GM18517 (cell line): ENCODE measurements at regions not wholly inside any gene's neighbourhood (a gene's known extent, or its start where the extent isn't known, plus 50 kb on each side); places are given as distances from the start of the nearest gene placed in this dataset.

Experiments
- ATAC-seq: cut with Tn5 transposase; IDR thresholded peaks from one replicate; pipeline ENCODE4 v1.9.1; 2021; ENCODE audit warnings: mild to moderate bottlenecking, moderate library complexity; ENCODE audit not compliant: unreplicated experiment

DNA sequence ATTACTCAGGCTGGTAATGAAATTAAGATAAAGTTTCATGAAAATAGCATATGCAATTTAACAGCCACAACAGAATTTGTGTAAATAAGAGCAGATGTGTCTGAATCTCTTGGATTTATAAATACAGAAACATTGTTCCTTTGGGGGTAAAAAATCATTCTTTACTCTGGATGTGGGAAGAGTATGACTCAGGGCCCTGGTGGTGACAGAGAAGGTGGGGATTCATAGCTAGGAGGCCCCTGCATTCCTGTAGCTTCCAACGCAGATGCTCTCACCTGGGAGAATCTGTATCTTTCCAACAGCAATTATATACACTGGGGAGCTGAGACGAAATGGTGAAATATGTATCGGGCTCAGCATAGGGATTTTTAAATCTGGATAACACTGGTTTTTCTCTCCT, 167.6 kb upstream of the CADPS start:
- no peak for ATAC-seq

DNA sequence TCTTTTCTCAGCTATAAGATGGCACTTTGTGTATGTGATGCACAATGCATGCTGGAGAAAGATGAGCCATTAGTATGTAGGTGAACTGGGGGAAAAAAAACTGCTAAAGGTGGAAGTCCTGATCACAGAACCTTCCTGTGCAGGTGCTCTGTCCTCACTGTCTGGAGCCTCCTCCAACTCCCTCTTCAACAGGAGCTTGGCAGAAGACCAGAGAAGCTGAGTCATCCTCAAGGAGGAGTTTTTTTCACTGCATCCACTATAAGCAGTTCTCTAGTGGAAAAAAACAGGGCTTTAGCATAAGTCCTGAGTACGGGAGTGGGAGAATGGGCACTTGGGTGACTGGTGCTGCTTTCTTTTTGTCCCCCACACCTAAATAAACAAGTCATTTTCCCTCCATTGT, 168.4 kb upstream of the CADPS start:
- no peak for ATAC-seq

DNA sequence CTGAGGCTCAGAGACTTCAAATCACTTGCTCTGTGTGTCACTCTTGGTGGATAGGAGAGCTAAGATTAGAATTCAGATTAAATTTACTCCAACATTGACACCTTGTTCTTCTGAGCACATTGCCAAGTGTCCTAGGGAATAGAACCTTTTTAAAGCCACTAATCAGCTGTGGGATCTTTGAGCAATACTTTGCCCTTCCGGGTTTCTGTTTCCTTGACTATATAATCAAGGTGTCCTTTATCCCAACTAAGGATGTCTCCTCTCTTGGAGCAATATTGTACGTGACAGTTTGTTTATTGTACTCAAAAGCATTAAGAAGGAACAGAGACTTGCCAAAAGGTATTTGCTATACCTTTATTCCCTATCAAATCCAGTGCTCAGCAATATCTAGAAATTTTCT, 170.9 kb upstream of the CADPS start:
- no peak for ATAC-seq

DNA sequence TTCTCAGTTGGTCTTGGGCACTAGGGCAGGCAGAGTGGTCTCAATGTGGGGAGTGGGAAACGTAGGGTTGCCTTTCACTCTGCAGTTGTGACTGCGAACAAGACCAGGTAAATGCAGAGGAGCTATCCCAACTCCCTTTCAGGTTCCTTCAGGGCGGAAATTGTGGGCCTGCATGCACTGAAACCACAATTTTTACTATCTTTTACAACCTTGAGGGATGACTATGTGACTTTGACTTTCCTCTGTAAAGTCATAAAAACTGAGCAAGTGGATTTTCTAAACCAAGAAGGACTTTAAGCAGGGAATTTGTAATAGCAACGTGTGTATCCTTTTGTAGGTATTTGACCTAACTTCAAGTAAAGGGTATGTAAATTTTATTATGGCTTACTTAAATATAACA, 171.4 kb upstream of the CADPS start:
- no peak for ATAC-seq

DNA sequence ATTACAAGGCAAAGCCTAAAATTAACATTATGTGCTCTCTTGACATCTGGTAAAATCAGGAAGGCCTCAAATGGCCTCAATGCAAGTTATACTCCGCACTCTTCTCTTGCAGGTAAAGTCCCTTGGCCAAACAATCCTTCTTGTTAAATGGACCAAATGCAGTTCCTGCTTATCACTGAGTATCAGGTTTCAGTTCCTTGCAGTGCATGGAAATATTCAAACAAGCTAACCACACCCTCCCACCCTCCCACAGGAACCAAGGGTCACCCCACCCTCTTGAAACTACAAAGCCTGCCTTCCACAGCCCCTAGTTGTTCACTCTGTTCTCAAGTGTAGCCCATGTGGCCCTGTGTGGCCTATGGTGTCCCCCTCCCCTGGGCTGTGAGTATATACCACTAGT, 171.9 kb upstream of the CADPS start:
- no peak for ATAC-seq

DNA sequence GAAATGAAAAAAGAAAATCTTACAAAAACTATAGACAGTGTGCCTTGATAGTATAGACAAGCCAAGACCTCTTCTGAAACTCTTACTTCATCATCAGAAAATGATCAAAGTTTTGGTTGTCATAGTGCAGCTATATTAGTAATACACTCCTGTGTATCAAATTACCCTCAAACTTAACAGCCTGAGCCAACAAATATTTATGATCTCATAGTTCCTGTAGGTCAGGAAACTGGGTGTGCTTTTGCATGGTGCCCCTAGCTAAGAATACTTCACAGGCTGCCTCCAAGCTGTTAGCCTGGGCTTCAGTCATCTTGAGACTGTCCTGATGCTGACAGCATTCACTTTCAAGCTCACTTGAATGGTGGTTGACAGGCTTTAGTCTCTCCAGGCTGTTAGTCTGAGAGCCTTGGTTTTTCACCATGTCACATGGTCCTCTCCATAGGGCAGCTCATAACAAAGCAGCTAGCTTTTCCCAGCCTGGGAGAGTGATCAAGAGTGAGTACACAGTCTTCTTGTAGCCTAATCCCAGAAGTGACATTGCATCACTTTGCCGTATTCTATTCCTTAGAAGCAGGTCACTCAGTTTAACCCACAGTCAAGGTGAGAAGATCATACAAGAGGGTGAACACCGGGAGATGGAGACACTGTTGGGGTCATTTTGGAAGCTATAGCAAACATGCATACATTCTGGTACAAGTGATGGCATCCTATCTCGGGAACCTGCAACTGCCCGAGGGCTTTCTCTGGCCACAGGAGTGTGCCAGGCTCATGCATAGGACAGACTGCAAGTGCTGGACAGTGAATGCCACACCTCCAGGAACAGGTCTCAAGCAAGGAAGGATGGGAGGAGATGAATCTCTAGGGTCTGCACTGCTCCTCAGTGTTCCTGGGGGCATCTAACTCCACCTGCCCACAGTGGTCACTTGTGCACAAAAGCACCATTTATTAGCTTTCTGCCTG, 173.4 kb upstream of the CADPS start:
- ATAC-seq, result no peak

DNA sequence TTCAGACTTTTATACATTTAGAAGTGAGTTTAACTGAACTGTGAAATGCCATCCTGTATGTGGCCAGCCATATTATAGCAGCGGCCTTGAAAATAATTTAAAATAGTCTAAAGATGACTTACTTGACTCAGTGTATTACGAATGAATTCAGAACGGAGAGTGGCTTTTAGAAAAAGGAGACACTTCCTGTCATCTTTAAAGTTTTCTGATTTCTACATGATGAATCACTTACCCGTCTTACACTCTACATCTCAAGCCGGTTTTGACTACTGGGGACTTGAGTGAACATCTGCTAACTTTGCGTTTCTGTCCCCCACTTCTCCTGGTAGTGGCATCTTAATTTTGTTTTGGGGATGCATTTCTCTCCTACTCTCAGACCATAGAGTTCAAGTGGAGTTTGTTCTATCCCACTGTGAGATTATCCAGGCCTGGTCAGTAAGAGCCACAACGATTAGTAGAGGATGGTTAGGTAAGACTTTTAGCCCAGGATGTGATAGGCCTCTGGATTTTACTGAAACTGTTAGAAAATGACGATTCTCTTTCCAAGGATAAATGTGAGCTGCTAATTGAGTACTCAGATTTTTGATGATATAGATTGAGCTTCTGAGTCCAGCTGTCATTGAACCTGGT, 175.4 kb upstream of the CADPS start:
- ATAC-seq, result no peak

DNA sequence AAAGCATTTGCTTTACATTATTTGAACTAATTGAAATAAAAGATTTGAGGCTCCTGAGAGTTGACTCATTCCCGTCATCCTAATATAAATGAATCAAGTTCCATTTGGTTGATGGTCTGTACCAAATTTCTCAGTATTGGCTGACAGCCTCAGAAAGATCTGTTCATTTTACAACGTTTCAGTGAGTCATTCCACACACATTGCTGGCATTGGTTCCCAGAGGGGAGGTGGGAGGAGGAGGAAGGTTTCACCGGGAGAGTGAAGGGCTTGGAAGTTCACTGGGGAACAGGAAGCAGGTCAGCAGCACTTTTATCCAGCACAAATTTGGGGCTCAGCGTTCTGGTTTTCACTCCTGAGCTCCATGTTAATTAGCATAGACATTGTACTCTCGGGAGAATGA, 176.7 kb upstream of the CADPS start:
- no peak for ATAC-seq

DNA sequence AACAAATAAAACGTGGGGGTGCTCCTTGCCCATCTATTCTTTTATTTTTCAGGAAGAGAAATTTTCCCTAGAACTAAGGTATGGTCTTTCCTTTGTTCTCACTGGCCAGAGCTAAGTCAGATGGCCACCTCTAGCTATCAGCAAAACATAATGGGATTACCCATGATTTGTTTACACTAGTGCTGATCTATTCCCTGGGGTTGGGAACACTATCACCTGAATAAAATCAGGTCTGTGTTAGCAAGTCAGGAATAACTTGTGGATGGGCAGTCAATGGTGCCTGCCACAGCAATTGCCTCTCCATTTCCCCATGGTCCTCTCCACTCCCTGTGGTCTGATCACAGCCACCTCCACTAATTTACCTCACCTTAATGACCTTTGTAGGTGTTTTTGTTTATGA, 181.7 kb upstream of the CADPS start:
- ATAC-seq, result no peak

DNA sequence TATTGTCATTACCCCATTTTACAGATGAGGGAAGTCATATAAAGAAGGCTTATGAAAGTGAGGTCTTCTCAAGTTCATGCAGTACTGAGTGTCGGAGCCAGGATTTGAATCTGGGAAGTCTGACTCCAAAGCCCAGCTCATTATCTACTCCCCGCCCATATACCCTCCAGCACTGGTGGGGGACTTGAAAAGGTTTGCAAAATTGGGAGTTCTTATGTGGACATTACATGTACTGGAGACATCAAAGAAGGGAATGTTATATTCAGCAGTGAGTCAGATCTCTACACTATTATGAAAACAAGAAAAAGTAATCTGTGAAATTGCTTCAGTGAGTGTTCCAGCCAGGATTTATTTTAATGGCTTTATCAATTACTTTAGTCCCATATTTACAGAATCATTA, 185.2 kb upstream of the CADPS start:
- no peak for ATAC-seq

DNA sequence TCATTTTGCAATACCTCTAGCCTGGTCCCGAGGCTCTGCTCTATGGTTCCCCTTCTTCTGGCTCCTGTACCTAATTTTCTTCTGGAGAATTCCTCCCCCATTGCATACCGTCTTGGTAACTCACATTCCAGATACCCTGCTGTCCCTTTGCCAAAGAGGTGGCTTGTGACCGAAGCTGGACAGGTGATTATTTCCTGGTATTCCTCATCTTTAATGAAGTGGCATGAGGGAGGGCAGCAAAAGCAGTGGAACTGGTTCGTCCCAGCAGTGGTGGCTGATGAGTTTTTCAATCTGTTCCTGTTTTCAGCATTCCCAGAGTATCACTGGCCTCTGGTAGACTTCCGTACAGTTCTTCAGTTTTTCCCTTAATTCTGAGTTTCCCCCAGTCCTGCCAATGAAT, 186.2 kb upstream of the CADPS start:
- no peak for ATAC-seq

DNA sequence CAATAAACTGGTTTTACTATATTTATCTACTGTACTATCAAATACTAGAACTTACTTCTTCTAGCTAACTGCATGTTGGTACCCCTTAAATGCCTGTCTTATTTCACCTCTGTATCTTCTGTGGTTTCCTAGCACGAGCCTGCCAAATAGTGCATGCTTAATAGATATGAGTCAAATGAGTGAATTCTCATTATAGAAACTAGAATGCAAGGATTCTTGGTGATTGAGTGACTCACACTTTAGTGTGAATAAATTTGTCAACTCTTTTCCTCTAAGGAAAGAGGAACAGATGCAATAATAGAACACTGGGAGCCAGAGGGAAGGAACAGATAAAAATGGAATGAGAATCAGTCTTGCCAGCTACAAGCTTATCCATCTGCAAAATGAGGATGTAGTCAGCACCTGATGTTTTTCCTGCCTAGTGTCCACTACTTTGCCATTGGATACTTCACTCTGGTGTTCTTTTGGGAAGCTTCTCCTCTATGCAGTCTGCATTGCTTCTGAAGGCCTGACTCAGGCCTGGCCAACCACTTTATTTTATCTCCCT, 189.1 kb upstream of the CADPS start:
- no peak for ATAC-seq

DNA sequence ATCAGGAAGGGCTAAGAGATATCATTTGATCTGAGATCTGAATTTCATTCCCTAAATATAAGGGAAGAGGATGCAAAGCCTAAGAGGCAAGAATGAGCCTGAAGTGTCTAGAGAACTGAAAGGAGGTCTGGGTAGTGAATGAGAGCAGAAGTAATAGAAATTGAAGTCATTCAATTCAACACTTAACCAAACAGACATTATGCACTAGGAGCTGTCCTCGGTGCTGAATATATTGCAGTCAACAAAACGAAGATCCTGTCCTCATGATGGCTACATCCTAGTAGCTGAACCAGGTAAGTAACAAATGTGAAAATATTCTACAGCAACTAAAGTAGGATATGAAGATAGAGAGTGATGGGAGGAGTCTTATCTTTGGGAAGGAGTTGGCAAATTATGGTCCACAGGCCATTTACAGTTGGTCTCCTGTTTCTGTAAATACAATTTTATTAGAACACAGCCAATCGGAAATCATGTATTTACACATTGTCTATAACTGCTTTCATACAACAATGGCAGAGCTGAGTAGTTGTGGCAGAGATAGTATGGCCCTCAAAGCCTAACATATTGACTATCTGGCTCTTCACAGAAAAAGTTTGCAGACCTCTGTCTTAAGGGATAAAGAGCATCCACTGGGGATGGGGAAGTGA, 192.9 kb upstream of the CADPS start:
- no peak for ATAC-seq

DNA sequence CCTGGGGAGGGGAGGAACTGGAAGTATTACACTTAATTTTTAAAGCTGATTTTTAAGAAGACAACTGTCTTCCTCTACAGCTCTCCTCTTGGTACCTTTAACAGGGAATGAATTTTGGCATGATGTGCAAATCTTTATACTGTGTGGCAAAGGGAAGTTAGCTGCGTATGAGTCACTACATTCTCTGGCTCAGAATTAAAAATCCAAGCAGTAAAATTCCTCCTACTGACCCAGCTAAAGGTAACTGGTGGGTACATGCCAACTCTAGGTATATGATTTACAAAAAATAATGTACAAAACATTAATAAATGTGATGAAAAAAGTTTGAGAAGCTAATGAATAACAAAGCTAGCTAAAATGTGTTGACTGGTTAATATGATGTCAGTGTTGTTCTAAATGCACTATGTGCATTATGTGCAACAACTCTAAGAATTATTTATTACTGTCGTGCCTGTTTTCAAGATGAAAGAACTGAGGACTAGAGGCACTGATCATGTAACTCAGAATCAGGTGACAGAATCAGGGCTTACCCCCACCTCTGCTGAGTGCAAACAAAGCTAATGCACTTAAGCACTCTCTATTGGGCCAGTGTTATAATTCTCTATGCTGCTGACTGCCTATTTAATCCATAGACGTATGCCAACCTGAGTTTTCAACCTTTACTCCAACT, 194.7 kb upstream of the CADPS start:
- ATAC-seq, result no peak

DNA sequence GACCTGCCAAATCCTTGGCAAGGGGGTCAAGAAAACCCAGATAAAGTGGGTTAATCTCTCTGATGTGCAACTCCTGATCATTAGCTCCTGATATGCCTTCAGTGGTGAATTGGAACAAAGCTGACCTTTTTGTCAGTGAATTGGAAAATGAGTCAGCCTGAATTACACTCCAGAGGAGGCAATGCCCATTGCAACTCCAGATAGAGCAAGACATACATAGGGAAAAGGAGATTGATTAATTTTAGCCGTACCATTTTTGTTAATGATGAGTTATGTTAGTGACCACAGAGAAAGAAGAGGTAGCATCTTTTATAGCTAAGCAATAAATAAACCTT, 195.2 kb upstream of the CADPS start:
- no peak for ATAC-seq

DNA sequence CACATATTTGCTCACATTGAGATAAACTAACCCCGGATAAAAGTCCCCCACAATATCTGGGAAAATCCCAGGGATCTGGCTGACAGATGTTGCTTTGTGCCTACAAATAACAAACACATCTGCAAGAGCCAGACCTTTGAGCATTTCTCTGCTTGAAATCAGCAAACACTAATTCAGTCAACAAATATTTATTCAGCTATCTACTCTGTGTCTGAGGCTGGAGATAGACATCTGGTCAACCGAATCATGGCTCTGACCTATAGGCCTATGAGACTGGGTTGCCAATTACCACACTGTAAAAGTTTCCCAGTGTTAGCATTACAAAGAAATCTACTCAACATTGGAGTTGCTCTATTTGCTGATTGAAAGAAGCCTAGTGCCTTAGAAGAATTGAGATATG, 201.1 kb upstream of the CADPS start:
- no peak for ATAC-seq

DNA sequence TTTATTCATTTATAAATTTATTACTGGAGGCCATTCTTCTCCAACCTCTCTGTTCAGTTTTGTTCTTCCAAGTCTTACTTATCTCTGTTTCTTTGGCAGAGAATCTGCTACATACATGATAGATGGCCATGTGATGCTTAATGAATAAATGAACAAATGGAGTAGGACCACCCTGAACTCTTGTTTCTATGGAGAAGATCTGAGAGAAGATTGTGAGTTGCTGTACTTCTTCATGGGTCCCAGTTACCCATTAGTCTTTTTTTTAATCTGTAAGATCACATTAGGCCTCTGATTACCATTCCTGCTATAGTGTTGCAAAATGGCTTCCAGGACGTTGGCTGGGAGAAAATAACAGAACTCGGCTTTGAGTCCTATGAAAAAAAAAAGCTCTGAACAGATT, 191.9 kb upstream of the SYNPR start:
- ATAC-seq, result no peak

DNA sequence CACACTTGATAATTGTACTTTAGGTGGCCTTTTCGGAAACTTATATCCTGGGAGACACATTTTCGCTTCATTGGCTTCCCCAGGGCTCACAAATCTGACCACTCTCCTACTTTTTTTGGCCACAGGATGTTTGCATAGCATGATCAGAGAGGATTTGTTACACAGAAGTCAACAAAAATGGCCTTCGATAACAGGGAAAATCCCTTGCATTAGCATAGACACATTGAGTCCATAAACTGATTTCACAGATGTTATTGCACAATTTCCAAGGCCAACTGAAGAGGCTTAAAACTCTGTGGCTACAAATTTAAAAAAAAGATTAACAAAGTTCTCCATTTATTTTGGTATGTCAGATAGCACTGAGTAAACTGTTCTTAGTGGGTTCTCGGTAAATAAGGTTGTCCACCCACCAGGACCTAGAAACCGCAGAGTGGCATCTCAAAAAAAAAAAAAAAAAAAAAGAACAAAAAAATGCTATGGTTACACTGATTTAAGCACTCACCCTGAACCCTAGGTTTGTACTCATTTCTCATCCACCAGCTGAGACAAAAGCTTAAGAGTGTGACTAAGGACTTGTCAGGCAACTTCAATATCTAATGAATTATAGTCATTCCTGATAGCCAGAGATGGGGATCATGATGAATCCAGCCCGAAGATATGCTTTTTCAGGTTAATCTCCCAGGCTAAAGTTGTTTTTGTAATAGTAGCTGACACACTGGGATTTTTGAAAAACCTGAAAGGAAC, 188.9 kb upstream of the SYNPR start:
- no peak for ATAC-seq

DNA sequence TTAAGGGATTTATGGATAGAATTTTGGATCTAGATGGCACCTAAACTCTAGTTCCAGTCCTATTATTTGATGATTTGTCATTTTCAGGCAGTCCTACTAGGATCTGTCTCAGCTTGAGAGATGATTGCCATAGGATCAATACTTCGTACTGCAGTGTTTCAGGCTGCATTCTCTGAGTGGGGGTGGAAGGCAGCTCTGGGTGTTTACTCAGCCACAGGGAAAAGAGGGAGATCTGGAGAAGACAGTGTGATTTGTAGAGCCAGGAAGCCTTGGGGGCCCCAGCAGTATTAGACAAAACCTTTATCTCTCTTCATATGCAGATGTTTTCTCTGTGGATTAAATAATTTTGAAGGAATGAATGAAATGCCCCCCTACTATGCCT, 188.4 kb upstream of the SYNPR start:
- no peak for ATAC-seq

DNA sequence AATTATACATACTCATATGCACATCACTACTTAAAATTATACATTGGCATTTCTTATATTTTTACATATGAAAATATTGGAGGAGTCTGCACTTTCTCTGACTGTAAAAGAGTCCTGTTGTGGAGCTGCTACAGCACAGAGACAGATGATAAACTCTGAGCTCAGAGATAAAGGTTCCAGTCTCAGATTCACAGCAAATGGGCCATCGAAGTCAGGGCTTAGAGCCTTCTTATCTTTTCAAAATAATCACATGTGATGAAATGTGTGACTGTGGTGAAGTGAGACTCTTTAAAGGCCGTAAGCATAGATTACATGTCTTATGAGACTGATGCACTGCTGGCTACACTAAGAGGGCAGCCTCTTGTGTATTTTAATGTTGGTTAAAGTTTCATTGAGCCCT, 187.5 kb upstream of the SYNPR start:
- ATAC-seq, result no peak

DNA sequence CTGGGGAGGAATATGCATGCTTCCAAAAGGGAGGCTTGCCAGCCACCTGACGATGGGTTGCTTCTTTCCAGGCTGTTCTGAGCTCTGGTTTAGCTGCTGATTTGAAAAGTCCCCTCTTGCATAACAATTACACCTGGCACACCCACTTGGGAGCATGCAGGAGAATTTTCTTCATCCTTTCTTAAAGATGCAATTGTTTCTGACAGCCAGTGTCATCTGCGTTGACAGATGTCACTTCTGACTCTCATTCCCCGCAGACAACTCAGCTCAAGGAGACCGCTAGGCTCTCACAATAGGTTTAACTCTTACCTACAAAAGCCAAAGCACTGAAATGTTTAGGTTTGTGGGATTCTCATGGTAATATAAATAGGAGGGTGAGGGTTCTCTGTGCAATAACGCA, 185.6 kb upstream of the SYNPR start:
- ATAC-seq, result no peak
